Memory B cell (primary cell): ENCODE measurements at regions not wholly inside any gene's neighbourhood (a gene's known extent, or its start where the extent isn't known, plus 50 kb on each side); places are given as distances from the start of the nearest gene placed in this dataset.

Source experiments
- ATAC-seq: fragments of 150-1000 bp; cut with Tn5 transposase; 2 replicates; pipeline ENCODE4 v1.10.0; 2021; ENCODE audit warnings: low read depth, mild to moderate bottlenecking, moderate library complexity
- DNase-seq, 2 donors: peaks; one replicate each; pipeline ENCODE4 v3.0.0; 2022; ENCODE audit warnings: low spot score in 2 of 2
- H3K27ac Mint-ChIP-seq: one replicate; pipeline ENCODE4 v1.8.0; 2022; ENCODE audit warnings: mild to moderate bottlenecking, moderate library complexity, mixed read lengths
- H3K27me3 Mint-ChIP-seq: one replicate; pipeline ENCODE4 v1.8.0; 2022; ENCODE audit warnings: mixed read lengths
- H3K36me3 Mint-ChIP-seq: one replicate; pipeline ENCODE4 v1.8.0; 2022; ENCODE audit warnings: mild to moderate bottlenecking, mixed read lengths
- H3K4me1 Mint-ChIP-seq: one replicate; pipeline ENCODE4 v1.8.0; 2022; ENCODE audit warnings: mixed read lengths
- H3K4me3 Mint-ChIP-seq: one replicate; pipeline ENCODE4 v1.8.0; 2022; ENCODE audit warnings: mild to moderate bottlenecking, moderate library complexity, mixed read lengths
- H3K9me3 Mint-ChIP-seq: one replicate; pipeline ENCODE4 v1.8.0; 2022; ENCODE audit warnings: mixed read lengths

GRCh38 chrX:39829965-39830364, 267.8 kb downstream of the BCOR start:
- peaks cover 14% of the 10 kb centered on the region for H3K4me1 Mint-ChIP-seq
- ATAC-seq: no peak
- no peaks in the 10 kb centered on the region for H3K9me3 Mint-ChIP-seq
- no peak for DNase-seq
- H3K4me3 Mint-ChIP-seq: no peak overlapping the region
- H3K36me3 Mint-ChIP-seq: no peaks in the 10 kb centered on the region
- H3K27ac Mint-ChIP-seq: no peak overlapping the region
- H3K27me3 Mint-ChIP-seq: peaks cover 13% of the 10 kb centered on the region

GRCh38 chrX:39830414-39830813, 267.3 kb downstream of the BCOR start:
- DNase-seq: no peak
- Mint-ChIP-seq H3K4me1 (peaks cover 14% of the 10 kb centered on the region), H3K9me3 (no peaks in the 10 kb centered on the region), H3K36me3 (no peaks in the 10 kb centered on the region), H3K27ac (no peak overlapping the region), H3K4me3 (no peak overlapping the region), H3K27me3 (peaks cover 10% of the 10 kb centered on the region)
- ATAC-seq: no peak

- H3K9me3 Mint-ChIP-seq: no peaks in the 10 kb centered on the region
- H3K4me1 Mint-ChIP-seq: peaks cover 10% of the 10 kb centered on the region
- ATAC-seq (no peak), DNase-seq (no peak)
- H3K36me3 Mint-ChIP-seq: no peaks in the 10 kb centered on the region
- no peak overlapping the region for H3K4me3 Mint-ChIP-seq
- H3K27ac Mint-ChIP-seq: no peak overlapping the region
- H3K27me3 Mint-ChIP-seq: peaks cover 5% of the 10 kb centered on the region
These were observed 265.5 kb downstream of the BCOR start for GRCh38 chrX:39832211-39832610.

GRCh38 chrX:39834600-39834999, 263.2 kb downstream of the BCOR start:
- DNase-seq: no peak
- H3K4me3 Mint-ChIP-seq: no peak overlapping the region
- ATAC-seq: no peak
- H3K27me3 Mint-ChIP-seq: peaks cover 10% of the 10 kb centered on the region
- H3K27ac Mint-ChIP-seq: no peak overlapping the region
- no peaks in the 10 kb centered on the region for H3K36me3 Mint-ChIP-seq
- H3K4me1 Mint-ChIP-seq: no peaks in the 10 kb centered on the region
- H3K9me3 Mint-ChIP-seq: no peaks in the 10 kb centered on the region

- ATAC-seq (no peak), DNase-seq (no peak)
- no peak overlapping the region for H3K27ac Mint-ChIP-seq
- no peaks in the 10 kb centered on the region for H3K36me3 Mint-ChIP-seq
- peaks cover 8% of the 10 kb centered on the region for H3K27me3 Mint-ChIP-seq
- no peaks in the 10 kb centered on the region for H3K4me1 Mint-ChIP-seq
- no peaks in the 10 kb centered on the region for H3K9me3 Mint-ChIP-seq
- H3K4me3 Mint-ChIP-seq: no peak overlapping the region
These were observed 262.5 kb downstream of the BCOR start for GRCh38 chrX:39835241-39835640.

- no peaks in the 10 kb centered on the region for H3K4me1 Mint-ChIP-seq
- no peak overlapping the region for H3K27ac Mint-ChIP-seq
- ATAC-seq (no peak), DNase-seq (no peak)
- no peaks in the 10 kb centered on the region for H3K9me3 Mint-ChIP-seq
- H3K36me3 Mint-ChIP-seq: no peaks in the 10 kb centered on the region
- no peak overlapping the region for H3K4me3 Mint-ChIP-seq
- H3K27me3 Mint-ChIP-seq: peaks cover 9% of the 10 kb centered on the region
These were observed 262.0 kb downstream of the BCOR start for GRCh38 chrX:39835776-39836175.

- no peak overlapping the region for H3K4me3 Mint-ChIP-seq
- ATAC-seq (no peak), DNase-seq (no peak)
- H3K36me3 Mint-ChIP-seq: no peaks in the 10 kb centered on the region
- peaks cover 9% of the 10 kb centered on the region for H3K27me3 Mint-ChIP-seq
- no peak overlapping the region for H3K27ac Mint-ChIP-seq
- no peaks in the 10 kb centered on the region for H3K9me3 Mint-ChIP-seq
- no peaks in the 10 kb centered on the region for H3K4me1 Mint-ChIP-seq
These were observed 260.8 kb downstream of the BCOR start for GRCh38 chrX:39836802-39837420.

- no peaks in the 10 kb centered on the region for H3K4me1 Mint-ChIP-seq
- H3K27ac Mint-ChIP-seq: no peak overlapping the region
- H3K27me3 Mint-ChIP-seq: peaks cover 9% of the 10 kb centered on the region
- no peaks in the 10 kb centered on the region for H3K36me3 Mint-ChIP-seq
- no peak for ATAC-seq
- DNase-seq: no peak
- H3K4me3 Mint-ChIP-seq: no peak overlapping the region
- no peaks in the 10 kb centered on the region for H3K9me3 Mint-ChIP-seq
These were observed 260.1 kb downstream of the BCOR start for GRCh38 chrX:39837688-39838087.

GRCh38 chrX:39839371-39839770, 258.4 kb downstream of the BCOR start:
- ATAC-seq (no peak), DNase-seq (no peak)
- Mint-ChIP-seq H3K4me1 (no peaks in the 10 kb centered on the region), H3K27me3 (peaks cover 7% of the 10 kb centered on the region), H3K9me3 (no peaks in the 10 kb centered on the region), H3K36me3 (no peaks in the 10 kb centered on the region), H3K4me3 (no peak overlapping the region), H3K27ac (no peak overlapping the region)

- no peak overlapping the region for H3K4me3 Mint-ChIP-seq
- H3K36me3 Mint-ChIP-seq: no peaks in the 10 kb centered on the region
- no peaks in the 10 kb centered on the region for H3K4me1 Mint-ChIP-seq
- no peak for DNase-seq
- H3K27ac Mint-ChIP-seq: no peak overlapping the region
- H3K27me3 Mint-ChIP-seq: peaks cover 7% of the 10 kb centered on the region
- ATAC-seq: no peak
- H3K9me3 Mint-ChIP-seq: no peaks in the 10 kb centered on the region
These were observed 257.6 kb downstream of the BCOR start for GRCh38 chrX:39840133-39840532.

- no peaks in the 10 kb centered on the region for H3K36me3 Mint-ChIP-seq
- H3K4me1 Mint-ChIP-seq: no peaks in the 10 kb centered on the region
- no peak overlapping the region for H3K4me3 Mint-ChIP-seq
These were observed 257.1 kb downstream of the BCOR start for GRCh38 chrX:39840581-39841093.

GRCh38 chrX:39841604-39842003, 256.2 kb downstream of the BCOR start:
- H3K36me3 Mint-ChIP-seq: no peaks in the 10 kb centered on the region
- no peaks in the 10 kb centered on the region for H3K9me3 Mint-ChIP-seq
- no peak overlapping the region for H3K4me3 Mint-ChIP-seq
- DNase-seq: no peak
- H3K27me3 Mint-ChIP-seq: peaks cover 7% of the 10 kb centered on the region
- ATAC-seq: no peak
- no peak overlapping the region for H3K27ac Mint-ChIP-seq
- no peaks in the 10 kb centered on the region for H3K4me1 Mint-ChIP-seq

More at GRCh38 chrX:39840581-39841093, 257.1 kb downstream of the BCOR start:
- ATAC-seq (no peak), DNase-seq (no peak)
- Mint-ChIP-seq H3K9me3 (no peaks in the 10 kb centered on the region), H3K27ac (no peak overlapping the region), H3K27me3 (peaks cover 7% of the 10 kb centered on the region)

GRCh38 chrX:39842281-39842973, 255.3 kb downstream of the BCOR start:
- Mint-ChIP-seq H3K27ac (no peak overlapping the region), H3K9me3 (no peaks in the 10 kb centered on the region), H3K4me3 (no peak overlapping the region), H3K27me3 (peaks cover 7% of the 10 kb centered on the region), H3K4me1 (no peaks in the 10 kb centered on the region), H3K36me3 (peaks cover 1% of the 10 kb centered on the region)
- no peak for ATAC-seq
- DNase-seq: no peak

- Mint-ChIP-seq H3K4me3 (no peak overlapping the region), H3K9me3 (no peaks in the 10 kb centered on the region), H3K36me3 (peaks cover 1% of the 10 kb centered on the region), H3K27ac (no peak overlapping the region), H3K27me3 (peaks cover 7% of the 10 kb centered on the region), H3K4me1 (no peaks in the 10 kb centered on the region)
- DNase-seq (no peak), ATAC-seq (no peak)
These were observed 254.4 kb downstream of the BCOR start for GRCh38 chrX:39843318-39843717.

- no peak overlapping the region for H3K27ac Mint-ChIP-seq
- no peak overlapping the region for H3K4me3 Mint-ChIP-seq
- H3K4me1 Mint-ChIP-seq: no peaks in the 10 kb centered on the region
- no peak for DNase-seq
- H3K27me3 Mint-ChIP-seq: peaks cover 1% of the 10 kb centered on the region
- no peak for ATAC-seq
- H3K36me3 Mint-ChIP-seq: peaks cover 3% of the 10 kb centered on the region
- no peaks in the 10 kb centered on the region for H3K9me3 Mint-ChIP-seq
These were observed 252.5 kb downstream of the BCOR start for GRCh38 chrX:39845233-39845632.
